ENCODE measurements at regions not wholly inside any gene's neighbourhood (a gene's known extent, or its start where the extent isn't known, plus 50 kb on each side); places are given as distances from the start of the nearest gene placed in this dataset.

DNA sequence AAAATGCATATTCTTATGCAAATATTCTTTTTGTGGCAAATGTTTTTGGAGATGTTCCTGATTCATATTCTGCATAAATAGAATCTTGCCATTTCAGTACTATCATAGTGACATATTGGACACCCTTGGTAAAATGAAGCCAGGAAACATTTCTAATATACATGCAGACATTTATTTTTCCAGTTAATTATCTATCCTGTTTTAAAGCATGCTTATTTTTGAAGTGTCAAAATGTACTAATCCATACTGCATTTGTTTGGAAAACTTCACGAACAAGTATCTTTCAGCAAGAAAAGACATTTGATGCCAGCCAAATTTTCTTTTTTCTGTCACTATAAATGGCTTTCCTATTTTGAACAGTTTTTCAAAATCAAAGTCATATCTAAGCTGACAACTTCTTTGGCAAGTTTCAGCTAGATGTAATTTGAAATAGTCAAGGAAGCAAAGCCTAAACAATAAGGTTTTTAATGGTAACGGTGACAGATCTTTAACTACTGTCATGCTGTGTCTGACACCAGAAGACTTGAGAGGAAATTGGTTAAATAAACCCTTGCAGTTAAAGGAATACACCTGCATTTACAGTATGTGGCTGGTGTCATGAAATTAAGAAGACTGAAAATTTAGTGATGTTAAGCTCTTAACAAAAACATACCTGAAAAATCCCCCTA is 284.3 kb downstream of the TLE1 start:
- ChIA-PET POLR2A (ENCODE audit: low non-redundant PET) (no interaction called here), CTCF (interaction anchor here (0.6 kb wide), 2 partner anchors 9 to 262 kb away, joined by 3 to 6 read pairs; no protein-coding TSS in a partner anchor)
- no peak for DNase-seq (ENCODE audit: low spot score)
- TF ChIP-seq, protein P1, sequence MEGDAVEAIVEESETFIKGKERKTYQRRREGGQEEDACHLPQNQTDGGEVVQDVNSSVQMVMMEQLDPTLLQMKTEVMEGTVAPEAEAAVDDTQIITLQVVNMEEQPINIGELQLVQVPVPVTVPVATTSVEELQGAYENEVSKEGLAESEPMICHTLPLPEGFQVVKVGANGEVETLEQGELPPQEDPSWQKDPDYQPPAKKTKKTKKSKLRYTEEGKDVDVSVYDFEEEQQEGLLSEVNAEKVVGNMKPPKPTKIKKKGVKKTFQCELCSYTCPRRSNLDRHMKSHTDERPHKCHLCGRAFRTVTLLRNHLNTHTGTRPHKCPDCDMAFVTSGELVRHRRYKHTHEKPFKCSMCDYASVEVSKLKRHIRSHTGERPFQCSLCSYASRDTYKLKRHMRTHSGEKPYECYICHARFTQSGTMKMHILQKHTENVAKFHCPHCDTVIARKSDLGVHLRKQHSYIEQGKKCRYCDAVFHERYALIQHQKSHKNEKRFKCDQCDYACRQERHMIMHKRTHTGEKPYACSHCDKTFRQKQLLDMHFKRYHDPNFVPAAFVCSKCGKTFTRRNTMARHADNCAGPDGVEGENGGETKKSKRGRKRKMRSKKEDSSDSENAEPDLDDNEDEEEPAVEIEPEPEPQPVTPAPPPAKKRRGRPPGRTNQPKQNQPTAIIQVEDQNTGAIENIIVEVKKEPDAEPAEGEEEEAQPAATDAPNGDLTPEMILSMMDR (conservative IDR thresholded peaks at IDR 0.05; ENCODE audit: low read depth) = no peak
- no peak overlapping the region for H3K27ac ChIP-seq

DNA sequence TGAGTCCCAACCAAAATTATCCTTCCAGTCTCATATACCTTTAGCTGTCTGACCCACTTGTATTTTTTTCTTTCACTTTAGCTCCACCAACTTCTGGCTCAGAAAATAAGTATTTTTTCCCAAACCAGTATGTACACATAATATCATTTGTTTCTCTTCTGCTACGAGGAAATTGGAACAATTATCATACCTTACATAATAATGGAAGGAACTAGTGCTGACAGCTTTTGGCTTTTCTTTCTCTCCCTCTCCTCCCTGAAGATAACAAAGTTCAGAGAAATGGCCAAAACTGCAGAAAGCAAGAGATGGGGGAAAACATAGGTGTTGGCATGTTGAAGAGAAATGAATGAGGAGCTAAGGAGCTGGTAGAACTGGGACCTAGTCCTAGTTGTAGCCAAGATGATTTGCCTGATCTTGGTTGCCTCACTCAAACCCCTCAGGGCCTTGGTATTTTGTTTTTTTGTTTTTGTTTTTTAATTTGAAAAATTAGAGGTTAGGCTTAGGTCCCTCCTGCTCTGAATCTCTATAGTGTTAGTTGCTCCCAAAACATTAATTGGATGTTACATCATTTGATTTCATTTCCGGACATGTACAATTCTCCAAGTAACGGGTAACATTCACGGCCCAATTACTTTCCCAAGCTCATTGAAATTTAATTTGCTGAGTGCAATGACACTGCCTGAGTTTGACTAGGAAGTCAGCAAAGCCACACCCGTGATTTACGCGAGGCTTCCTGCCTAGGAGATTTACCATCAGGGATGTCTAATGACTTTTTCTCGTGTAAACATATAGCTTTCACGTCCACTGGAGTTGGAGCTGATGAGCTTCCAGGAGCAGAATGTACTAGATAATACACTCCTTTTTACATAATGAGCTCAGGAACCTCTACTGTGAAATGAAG is 291.6 kb downstream of the TLE1 start:
- TF ChIP-seq, protein P1 (conservative IDR thresholded peaks at IDR 0.05; ENCODE audit: low read depth) = no peak
- CTCF ChIA-PET = interaction anchor here (0.5 to 0.6 kb wide), 2 partner anchors 9 to 319 kb away, joined by 3 to 6 read pairs; no protein-coding TSS in a partner anchor

DNA sequence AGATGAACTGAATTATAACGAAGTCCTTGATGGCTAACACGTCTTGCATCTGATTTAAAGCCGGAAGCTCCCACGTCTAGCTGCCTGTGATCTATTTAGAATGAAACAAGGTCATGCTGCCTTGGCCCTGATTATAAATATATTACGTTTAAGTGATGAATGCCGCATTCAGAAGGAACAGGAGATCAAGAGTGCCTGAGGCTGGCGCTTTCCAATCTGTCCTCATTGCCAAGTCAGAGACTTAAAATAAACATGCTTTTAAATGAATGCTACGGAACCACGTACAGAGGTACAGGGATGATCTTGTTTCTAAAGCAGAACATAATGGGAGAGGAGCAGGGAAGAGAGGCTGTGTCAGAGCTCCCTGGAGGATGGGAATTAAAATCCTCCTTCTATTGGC is 292.8 kb downstream of the TLE1 start:
- no peak overlapping the region for H3K27ac ChIP-seq
- POLR2A ChIA-PET (ENCODE audit: low non-redundant PET) = no interaction called here
- CTCF ChIA-PET = interaction anchor here (0.6 kb wide), 1 partner anchor 9 kb away, joined by 6 read pairs; no protein-coding TSS in a partner anchor
- no peak for DNase-seq (ENCODE audit: low spot score)
- TF ChIP-seq, protein P1 (conservative IDR thresholded peaks at IDR 0.05; ENCODE audit: low read depth) = no peak

More for the DNA sequence above, 291.6 kb downstream of the TLE1 start:
- POLR2A ChIA-PET (ENCODE audit: low non-redundant PET) = no interaction called here
- DNase-seq (ENCODE audit: low spot score) = no peak
- H3K27ac ChIP-seq = no peak overlapping the region

DNA sequence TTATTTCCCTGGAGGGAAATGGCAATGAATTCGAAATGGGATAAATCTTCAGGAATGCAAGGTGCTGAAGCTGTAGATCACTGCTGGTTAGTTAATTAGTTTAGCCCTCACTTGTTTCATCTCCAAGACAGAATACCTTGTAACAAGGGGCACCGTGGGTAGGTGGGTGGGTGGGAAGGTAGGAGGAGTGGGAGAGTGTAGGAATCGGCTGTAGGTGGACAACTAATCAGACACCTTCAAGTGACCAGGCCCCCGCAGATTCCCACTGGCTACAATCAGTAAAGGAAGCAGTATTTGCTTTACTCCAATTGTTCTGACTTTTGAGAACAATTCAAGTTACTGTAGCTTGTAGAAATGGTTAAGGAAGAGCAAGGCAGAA is 293.7 kb downstream of the TLE1 start:
- no peak overlapping the region for H3K27ac ChIP-seq
- ChIA-PET POLR2A (ENCODE audit: low non-redundant PET) (no interaction called here), CTCF (interaction anchor here (0.6 kb wide), 2 partner anchors 10 to 115 kb away, joined by 3 to 6 read pairs; no protein-coding TSS in a partner anchor)
- TF ChIP-seq, protein P1 (conservative IDR thresholded peaks at IDR 0.05; ENCODE audit: low read depth) = no peak
- DNase-seq (ENCODE audit: low spot score) = no peak

DNA sequence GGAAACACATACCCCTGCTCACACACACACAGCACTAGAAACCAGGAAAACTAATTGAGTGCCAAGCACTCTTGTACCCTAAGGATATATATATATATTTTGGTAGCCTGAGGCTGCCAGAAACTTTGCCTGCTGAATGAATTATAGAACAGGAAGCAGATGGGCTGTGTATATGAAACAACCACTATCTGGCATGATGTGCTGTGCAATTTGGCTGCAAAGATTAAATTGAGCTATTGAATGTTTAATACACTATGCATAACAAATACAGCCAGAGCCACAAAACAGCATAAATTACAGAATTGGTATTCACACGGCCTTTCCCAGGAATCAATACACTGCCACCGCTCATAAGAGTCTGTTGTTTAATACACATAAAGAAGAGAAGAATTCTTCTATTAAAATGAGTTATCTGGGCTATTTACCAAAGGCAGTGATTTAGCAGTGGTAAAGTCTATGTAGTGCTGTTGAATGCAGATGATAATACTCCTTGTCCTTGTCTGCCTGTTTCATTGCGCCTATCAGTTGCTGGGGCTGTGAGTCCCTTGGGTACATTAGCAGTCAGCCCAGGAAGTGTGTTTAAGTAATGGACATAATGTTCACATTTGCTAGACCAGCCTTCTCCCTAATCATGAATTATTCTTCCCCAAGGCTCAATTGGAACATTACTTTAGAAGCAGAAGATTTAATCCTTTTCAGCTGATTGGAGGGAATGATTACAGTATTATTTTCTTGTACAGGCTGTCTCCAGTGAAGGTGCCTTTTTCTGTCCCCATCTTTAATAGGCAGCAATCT is 294.3 kb downstream of the TLE1 start:
- DNase-seq (ENCODE audit: low spot score) = no peak
- H3K27ac ChIP-seq = no peak overlapping the region
- POLR2A ChIA-PET (ENCODE audit: low non-redundant PET) = no interaction called here
- TF ChIP-seq, protein P1 (conservative IDR thresholded peaks at IDR 0.05; ENCODE audit: low read depth) = no peak
- CTCF ChIA-PET = interaction anchor here (0.6 kb wide), 1 partner anchor 114 kb away, joined by 3 read pairs; no protein-coding TSS in a partner anchor
